GM19239 (cell line): ENCODE measurements at regions not wholly inside any gene's neighbourhood (a gene's known extent, or its start where the extent isn't known, plus 50 kb on each side); places are given as distances from the start of the nearest gene placed in this dataset.
"Not testable (repeated sequence)": the region's sequence is repeated elsewhere in the genome, so short reads cannot be mapped to it uniquely, and the experiment has no call there.

Experiments
- DNase-seq: peaks from one replicate; pipeline ENCODE4 v3.0.0; 2011; ENCODE audit warnings: low spot score; ENCODE audit not compliant: insufficient read length
- FAIRE-seq: peaks from 2 replicates; lab custom pipeline; 2011; peaks lifted over from hg19 to GRCh38; lab: Jason Lieb, UNC

GRCh38 chr4:151845551-151845950, 84.7 kb upstream of the GATB start:
- DNase-seq, FAIRE-seq: not testable (repeated sequence)

DNA sequence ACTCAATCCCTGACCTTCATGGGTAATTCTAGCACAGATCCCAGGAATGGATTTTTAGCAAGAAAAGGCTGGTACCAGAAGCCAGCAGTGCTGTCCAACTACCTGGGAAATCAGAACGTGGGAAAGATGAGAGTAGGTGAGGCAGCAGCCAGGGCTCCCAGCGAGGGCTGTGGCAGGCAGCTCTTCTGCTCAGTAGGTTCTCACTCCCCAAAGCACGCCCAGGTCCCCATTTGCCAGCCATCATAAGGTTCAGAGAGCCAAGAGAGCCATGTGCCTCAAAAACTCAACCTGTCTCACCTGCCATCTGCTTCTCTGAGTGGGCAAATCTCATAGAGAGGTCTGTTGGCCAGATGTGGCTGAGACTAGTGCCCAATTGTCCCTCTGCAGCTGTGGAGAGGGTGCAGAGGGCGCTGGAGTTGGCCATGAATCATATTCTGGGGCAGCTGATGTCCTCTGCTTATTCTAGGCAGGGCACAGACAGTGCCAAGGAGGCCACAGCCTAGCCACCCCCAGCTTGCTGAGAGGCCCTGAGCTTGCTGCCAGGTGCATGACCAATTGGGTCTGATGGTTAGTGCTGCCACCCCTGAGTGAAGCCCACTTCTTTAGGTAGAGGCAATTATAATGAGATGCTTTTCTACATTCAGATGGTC, 81.7 kb upstream of the GATB start:
- no peak for DNase-seq
- no peak for FAIRE-seq

DNA sequence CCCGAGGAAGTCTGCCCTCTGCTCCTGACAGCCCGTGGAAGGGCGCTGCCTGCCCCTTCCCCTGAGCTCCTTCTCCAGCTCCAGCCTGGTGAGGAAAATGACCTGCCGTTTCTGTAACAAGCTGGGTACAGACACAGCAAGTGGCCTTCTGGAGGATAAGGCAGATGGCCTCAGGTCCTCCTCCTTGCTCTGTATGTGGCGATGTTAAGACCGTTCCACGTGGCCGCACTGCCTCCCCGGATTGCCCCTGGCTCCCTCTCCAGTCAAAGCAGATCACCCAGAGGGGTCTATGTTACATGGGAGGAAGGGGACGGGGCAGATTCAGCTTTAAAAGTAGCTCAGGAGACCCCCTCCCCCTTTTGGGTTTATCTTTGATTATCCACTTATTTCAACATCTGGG, 80.3 kb upstream of the GATB start:
- no peak for FAIRE-seq

DNA sequence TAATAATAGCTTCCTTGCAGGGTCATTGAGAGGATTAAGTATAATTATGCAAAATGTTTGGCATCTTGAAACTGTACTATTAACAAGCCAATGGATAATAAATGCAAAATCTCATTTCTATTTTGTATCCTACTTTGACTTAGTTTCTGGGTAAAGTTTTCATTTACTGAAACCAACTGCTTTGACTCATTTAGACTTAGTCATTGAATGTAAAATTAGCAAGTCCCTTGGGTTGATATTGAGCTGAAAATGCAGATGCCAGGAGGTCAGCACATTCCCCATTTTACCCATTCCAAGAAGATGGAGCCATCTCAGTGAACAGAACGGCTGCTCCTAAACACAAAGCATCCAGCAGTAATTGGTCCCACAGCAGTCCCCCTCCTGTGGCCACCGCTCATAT, 74.7 kb upstream of the GATB start:
- FAIRE-seq (no peak), DNase-seq (no peak)

More for the DNA sequence above, 80.3 kb upstream of the GATB start:
- DNase-seq, result no peak

GRCh38 chr4:151833174-151833573, 72.4 kb upstream of the GATB start:
- DNase-seq, result no peak
- FAIRE-seq, result no peak

DNA sequence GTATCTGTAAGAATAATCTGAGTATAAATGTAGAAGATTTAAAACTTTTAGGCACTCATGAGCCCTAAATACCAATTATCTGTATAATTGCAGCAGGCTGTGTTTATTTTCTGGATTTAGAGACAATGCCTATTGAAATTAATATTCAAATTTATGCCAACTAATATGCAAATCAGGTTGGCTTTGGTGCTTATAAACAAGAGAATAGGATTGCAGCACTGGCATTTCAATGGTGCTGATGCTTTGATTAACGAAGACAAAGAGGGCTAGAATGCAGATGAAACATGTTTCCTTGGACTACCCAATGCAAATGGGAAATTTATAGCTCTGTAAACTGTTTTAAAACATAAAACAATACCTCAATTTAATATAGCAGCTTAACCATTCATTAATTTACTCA, 70.7 kb upstream of the GATB start:
- no peak for FAIRE-seq
- DNase-seq, result no peak

DNA sequence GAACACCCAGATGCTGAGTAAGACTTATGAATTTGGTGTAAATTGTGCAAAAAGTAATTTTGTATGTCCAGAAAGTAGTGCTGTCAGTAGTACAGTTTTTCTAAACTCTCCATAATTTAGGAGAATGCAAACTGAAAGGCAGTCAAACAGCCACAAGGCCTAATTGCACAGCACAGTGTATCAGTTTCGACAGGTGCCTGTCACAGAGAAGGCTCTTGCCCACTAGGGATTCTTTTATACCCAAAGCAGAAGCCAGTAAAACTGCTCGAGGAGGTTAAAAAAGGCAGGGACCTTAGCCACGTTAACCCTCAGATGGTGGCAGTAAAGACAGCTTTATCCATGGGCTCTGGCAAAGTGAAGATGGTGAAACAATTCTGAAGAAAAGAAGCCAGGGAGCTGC, 69.4 kb upstream of the GATB start:
- DNase-seq (no peak), FAIRE-seq (no peak)

DNA sequence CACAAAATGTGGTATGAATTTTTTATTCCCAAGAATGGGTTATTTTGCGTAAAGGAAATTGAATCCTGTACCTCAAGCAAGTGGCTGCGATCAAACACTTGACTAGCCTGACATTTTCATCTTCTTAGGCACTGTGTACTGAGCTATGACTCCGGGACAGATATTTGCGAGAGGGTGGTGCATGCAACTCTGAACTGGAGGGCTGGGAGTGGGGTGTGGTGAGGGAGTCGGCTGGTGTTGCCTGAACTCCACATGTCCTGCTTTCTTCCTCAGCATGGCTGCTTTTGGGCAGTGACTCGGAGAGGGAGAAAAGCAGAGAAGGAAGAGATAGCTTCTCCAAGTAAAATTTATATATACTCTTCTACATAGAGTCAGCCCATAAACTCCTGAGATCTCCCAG, 68.5 kb upstream of the GATB start:
- no peak for FAIRE-seq
- no peak for DNase-seq

DNA sequence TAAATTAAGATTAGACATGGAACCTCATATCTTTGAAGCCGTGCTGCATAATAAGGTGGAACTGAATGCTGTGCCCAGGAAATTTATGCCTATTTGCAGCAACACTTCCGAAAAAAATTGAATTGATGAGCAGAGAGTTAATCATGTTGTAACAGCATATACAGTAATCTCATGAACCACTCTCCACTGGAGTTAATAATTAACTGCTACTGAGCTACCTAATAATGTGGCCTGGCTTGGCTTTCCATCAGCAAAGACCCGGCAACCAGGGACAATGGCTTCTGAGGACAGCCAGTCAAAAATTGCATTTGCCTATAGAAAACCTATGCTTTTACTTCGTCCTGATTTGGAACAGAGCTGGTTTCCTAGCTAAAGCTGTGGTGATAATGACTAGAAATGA, 63.8 kb upstream of the GATB start:
- FAIRE-seq, result no peak
- no peak for DNase-seq

DNA sequence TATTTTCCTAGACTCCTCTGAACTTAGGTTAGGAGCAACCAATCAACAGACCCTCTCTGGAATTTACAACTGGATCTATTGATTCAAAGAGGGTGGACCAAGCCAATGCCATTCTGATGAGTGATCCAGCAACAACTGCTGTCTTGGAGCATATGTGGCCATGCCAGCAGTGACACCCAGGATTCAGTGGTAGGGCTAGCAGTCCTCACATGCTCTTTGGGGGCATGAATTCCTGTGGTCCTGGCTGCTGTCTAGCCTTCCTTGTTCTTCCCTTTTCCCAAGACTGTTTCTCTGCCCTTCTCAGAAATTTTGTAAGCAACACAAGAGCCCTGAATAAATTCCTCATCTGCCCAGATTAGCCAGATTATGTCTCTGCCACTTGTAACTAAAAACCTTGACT, 61.5 kb upstream of the GATB start:
- FAIRE-seq (no peak), DNase-seq (no peak)

DNA sequence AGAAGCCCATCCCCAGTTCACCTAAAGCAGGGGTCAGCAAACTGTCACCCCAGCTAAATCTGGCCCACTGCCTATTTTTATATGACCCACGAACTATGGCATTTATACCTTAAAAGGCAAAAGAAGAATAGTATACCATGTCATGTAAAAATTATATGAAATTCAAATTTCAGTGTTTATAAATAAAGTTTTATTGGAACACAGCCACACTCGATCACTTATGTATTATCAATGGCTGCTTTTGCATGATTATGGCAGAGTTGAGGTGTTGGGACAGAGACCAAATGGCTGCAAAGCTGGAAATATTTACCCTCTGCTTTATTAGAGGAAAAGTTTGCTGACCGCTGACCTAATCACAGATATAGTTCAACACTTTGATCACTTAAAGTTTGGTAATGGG, 59.2 kb upstream of the GATB start:
- FAIRE-seq (no peak), DNase-seq (no peak)

DNA sequence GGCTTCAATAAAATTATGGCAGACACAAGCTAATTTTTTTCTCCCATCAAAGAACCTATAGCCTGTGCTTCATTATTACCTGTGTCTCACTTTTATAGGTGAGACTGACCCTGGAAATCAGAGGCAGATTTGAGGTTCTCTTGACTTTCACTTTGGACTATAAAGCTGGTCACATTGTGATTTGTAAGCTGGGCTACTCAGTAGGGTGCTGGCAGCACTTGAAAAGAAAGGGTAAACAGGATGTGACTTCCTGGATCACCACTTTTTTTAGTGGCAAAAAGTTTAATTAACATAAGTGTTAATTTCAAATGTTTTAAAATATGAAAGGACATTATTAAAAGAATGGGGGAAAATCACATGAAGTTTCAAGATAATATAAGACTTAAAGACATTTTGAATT, 50.6 kb upstream of the GATB start:
- DNase-seq (no peak), FAIRE-seq (no peak)
